ENCODE measurements at regions not wholly inside any gene's neighbourhood (a gene's known extent, or its start where the extent isn't known, plus 50 kb on each side); places are given as distances from the start of the nearest gene placed in this dataset.

DNA sequence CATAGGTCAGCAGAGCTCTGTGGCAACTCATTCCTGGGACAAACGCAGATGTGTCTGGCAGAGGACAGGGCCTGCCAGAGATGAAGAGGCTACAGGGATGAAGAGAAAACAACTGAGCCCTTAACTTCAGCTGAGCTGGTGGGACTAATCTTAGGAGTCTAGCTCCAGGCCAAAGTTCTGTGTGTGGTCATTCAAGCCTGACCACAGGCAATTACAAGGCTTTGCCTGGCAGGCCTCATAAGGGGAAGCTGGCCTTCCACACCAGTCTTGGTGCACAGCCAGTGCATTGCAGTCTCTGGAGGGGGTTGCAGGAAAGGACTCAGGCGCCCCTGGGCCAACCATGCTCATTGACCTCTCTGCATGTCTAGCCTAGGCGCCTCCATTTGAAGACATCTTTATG is 127.6 kb upstream of the DAAM1 start:
- no peaks in the 10 kb centered on the region for H3K79me2 ChIP-seq (replicated peaks; ENCODE audit: insufficient read depth, low read length)
- no peaks in the 10 kb centered on the region for H3K9me3 ChIP-seq (ENCODE audit: low read length)
- H3K9ac ChIP-seq (ENCODE audit: low read length) = no peak overlapping the region
- no peak overlapping the region for H3K4me2 ChIP-seq (ENCODE audit: low read length)
- H3K27ac ChIP-seq (ENCODE audit: low read length) = no peak overlapping the region
- H3K27me3 ChIP-seq (ENCODE audit: insufficient read depth, low read depth, low read length) = no peaks in the 10 kb centered on the region
- no peak overlapping the region for H2AFZ ChIP-seq (ENCODE audit: low read depth, low read length)
- H3K9me2 ChIP-seq (ENCODE audit: insufficient read depth, low read length) = no peaks in the 10 kb centered on the region
- no peak overlapping the region for H3K4me3 ChIP-seq (ENCODE audit: low read length)
- no peaks in the 10 kb centered on the region for H3F3A ChIP-seq (ENCODE audit: insufficient read depth, low read length, poor library complexity, severe bottlenecking)
- no peaks in the 10 kb centered on the region for H3K36me3 ChIP-seq (ENCODE audit: insufficient read depth, low read length)
- TF ChIP-seq POLR2AphosphoS5 (IDR thresholded peaks at IDR 0.05) = no peak
- TF ChIP-seq RAD21 (conservative IDR thresholded peaks at IDR 0.05) = no peak
- TF ChIP-seq EP300 (conservative IDR thresholded peaks at IDR 0.05; ENCODE audit: poor library complexity, severe bottlenecking) = no peak
- TF ChIP-seq SMC3 (conservative IDR thresholded peaks at IDR 0.05; ENCODE audit: poor library complexity) = no peak
- no peak for TF ChIP-seq TAF1 (IDR thresholded peaks at IDR 0.05; ENCODE audit: low read depth)
- TF ChIP-seq, protein P1, sequence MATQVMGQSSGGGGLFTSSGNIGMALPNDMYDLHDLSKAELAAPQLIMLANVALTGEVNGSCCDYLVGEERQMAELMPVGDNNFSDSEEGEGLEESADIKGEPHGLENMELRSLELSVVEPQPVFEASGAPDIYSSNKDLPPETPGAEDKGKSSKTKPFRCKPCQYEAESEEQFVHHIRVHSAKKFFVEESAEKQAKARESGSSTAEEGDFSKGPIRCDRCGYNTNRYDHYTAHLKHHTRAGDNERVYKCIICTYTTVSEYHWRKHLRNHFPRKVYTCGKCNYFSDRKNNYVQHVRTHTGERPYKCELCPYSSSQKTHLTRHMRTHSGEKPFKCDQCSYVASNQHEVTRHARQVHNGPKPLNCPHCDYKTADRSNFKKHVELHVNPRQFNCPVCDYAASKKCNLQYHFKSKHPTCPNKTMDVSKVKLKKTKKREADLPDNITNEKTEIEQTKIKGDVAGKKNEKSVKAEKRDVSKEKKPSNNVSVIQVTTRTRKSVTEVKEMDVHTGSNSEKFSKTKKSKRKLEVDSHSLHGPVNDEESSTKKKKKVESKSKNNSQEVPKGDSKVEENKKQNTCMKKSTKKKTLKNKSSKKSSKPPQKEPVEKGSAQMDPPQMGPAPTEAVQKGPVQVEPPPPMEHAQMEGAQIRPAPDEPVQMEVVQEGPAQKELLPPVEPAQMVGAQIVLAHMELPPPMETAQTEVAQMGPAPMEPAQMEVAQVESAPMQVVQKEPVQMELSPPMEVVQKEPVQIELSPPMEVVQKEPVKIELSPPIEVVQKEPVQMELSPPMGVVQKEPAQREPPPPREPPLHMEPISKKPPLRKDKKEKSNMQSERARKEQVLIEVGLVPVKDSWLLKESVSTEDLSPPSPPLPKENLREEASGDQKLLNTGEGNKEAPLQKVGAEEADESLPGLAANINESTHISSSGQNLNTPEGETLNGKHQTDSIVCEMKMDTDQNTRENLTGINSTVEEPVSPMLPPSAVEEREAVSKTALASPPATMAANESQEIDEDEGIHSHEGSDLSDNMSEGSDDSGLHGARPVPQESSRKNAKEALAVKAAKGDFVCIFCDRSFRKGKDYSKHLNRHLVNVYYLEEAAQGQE (IDR thresholded peaks at IDR 0.05; ENCODE audit: borderline replicate concordance) = no peak
- H4K20me1 ChIP-seq (ENCODE audit: insufficient read depth) = no peaks in the 10 kb centered on the region

DNA sequence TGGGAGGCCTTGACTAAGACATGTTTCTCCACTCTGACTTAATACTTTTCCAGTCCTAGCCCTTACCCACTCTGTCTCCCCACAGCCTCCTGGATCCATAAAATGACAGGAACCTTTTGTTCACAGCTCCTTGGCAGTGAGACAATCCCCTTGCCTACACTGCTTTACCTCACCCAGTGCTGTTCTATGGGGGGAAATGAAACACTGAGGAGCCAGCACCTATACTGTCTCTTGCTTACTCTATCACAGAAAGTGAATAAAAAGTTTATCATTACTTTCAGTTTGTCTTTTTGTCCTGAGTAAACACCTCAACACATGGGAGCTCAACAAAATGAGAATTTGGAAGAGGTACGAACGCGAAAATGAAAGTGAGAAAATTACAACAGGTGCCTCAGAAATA is 127.2 kb upstream of the DAAM1 start:
- Histone ChIP-seq H3K27ac (ENCODE audit: low read length) (no peak overlapping the region), H2AFZ (ENCODE audit: low read depth, low read length) (no peak overlapping the region), H3F3A (ENCODE audit: insufficient read depth, low read length, poor library complexity, severe bottlenecking) (no peaks in the 10 kb centered on the region), H3K4me2 (ENCODE audit: low read length) (no peak overlapping the region), H3K9me2 (ENCODE audit: insufficient read depth, low read length) (no peaks in the 10 kb centered on the region), H3K27me3 (ENCODE audit: insufficient read depth, low read depth, low read length) (no peaks in the 10 kb centered on the region), H3K9ac (ENCODE audit: low read length) (no peak overlapping the region), H4K20me1 (ENCODE audit: insufficient read depth) (no peaks in the 10 kb centered on the region), H3K36me3 (ENCODE audit: insufficient read depth, low read length) (no peaks in the 10 kb centered on the region), H3K4me3 (ENCODE audit: low read length) (no peak overlapping the region), H3K79me2 (replicated peaks; ENCODE audit: insufficient read depth, low read length) (no peaks in the 10 kb centered on the region), H3K9me3 (ENCODE audit: low read length) (no peaks in the 10 kb centered on the region)
- TF ChIP-seq POLR2AphosphoS5 (IDR thresholded peaks at IDR 0.05) = no peak
- TF ChIP-seq, protein P1 (IDR thresholded peaks at IDR 0.05; ENCODE audit: borderline replicate concordance) = no peak
- no peak for TF ChIP-seq RAD21 (conservative IDR thresholded peaks at IDR 0.05)
- no peak for TF ChIP-seq EP300 (conservative IDR thresholded peaks at IDR 0.05; ENCODE audit: poor library complexity, severe bottlenecking)
- TF ChIP-seq SMC3 (conservative IDR thresholded peaks at IDR 0.05; ENCODE audit: poor library complexity) = no peak
- no peak for TF ChIP-seq TAF1 (IDR thresholded peaks at IDR 0.05; ENCODE audit: low read depth)
- no peak for TF ChIP-seq EZH2 (IDR thresholded peaks at IDR 0.05; ENCODE audit: borderline replicate concordance, insufficient read depth, low read length, poor library complexity, severe bottlenecking)
- TF ChIP-seq, protein P2, sequence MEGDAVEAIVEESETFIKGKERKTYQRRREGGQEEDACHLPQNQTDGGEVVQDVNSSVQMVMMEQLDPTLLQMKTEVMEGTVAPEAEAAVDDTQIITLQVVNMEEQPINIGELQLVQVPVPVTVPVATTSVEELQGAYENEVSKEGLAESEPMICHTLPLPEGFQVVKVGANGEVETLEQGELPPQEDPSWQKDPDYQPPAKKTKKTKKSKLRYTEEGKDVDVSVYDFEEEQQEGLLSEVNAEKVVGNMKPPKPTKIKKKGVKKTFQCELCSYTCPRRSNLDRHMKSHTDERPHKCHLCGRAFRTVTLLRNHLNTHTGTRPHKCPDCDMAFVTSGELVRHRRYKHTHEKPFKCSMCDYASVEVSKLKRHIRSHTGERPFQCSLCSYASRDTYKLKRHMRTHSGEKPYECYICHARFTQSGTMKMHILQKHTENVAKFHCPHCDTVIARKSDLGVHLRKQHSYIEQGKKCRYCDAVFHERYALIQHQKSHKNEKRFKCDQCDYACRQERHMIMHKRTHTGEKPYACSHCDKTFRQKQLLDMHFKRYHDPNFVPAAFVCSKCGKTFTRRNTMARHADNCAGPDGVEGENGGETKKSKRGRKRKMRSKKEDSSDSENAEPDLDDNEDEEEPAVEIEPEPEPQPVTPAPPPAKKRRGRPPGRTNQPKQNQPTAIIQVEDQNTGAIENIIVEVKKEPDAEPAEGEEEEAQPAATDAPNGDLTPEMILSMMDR (IDR thresholded peaks at IDR 0.05; ENCODE audit: poor library complexity, severe bottlenecking) = no peak
- TF ChIP-seq MXI1 (conservative IDR thresholded peaks at IDR 0.05; ENCODE audit: poor library complexity, severe bottlenecking) = no peak
